GM12878 (cell line): ENCODE measurements at regions not wholly inside any gene's neighbourhood (a gene's known extent, or its start where the extent isn't known, plus 50 kb on each side); places are given as distances from the start of the nearest gene placed in this dataset.

Experiments used
- ATAC-seq: fragments of 200-7000 bp; cut with Tn5 transposase; 3 replicates; pipeline ENCODE4 v1.9.1; 2020; ENCODE audit warnings: mild to moderate bottlenecking, moderate library complexity
- BruUV-seq: library from RNA; stranded (reverse); fragments of 400-500 nt; replicated peaks from 2 replicates; lab custom pipeline; 2021; lab: Mats Ljungman, UMichigan
- CTCF ChIA-PET: fragments of 300-600 bp; sonication (Branson Sonifier 250); formaldehyde crosslinking; extraction: SDS; loops from one replicate; lab custom pipeline; 2021; ENCODE audit warnings: inconsistent platforms; lab: Yijun Ruan, JAX
- POLR2A ChIA-PET: fragments of 350-600 bp; formaldehyde crosslinking; extraction: SDS; loops from one replicate; lab custom pipeline; 2021; ENCODE audit warnings: inconsistent platforms; lab: Charles Lee
- RAD21 ChIA-PET: fragments of 300-600 bp; sonication (Branson Sonifier 250); formaldehyde crosslinking; loops from one replicate; lab custom pipeline; 2023; ENCODE audit warnings: antibody characterized with exemption; ENCODE audit not compliant: unreplicated experiment; lab: Charles Lee
- SMC1A ChIA-PET: fragments of 300-600 bp; sonication (Branson Sonifier 250); formaldehyde crosslinking; loops from one replicate; lab custom pipeline; 2023; ENCODE audit not compliant: unreplicated experiment, uncharacterized antibody; lab: Charles Lee
- DNase-seq: peaks from one replicate; pipeline ENCODE4 v3.0.0-alpha.2; 2011; ENCODE audit warnings: low read depth, low spot score
- FAIRE-seq: peaks from 3 replicates; lab custom pipeline; 2011; peaks lifted over from hg19 to GRCh38; lab: Jason Lieb, UNC
- H2AFZ ChIP-seq: 2 replicates; pipeline ENCODE4 v1.6.0; 2011; ENCODE audit warnings: low read depth, low read length, control low read depth; ENCODE audit not compliant: control insufficient read depth
- H3K27ac ChIP-seq: 2 replicates; pipeline ENCODE4 v1.5.1; 2011; ENCODE audit warnings: control low read depth; ENCODE audit not compliant: control insufficient read depth, insufficient read depth
- H3K27me3 ChIP-seq, 2 experiments: replicated peaks in 1 of 2; 2 replicates each; pipeline versions ENCODE4 v1.6.0 to v1.6.1; 2011; ENCODE audit warnings: low read length in 1 of 2; ENCODE audit not compliant: control insufficient read depth in 2 of 2, insufficient read depth in 2 of 2
- H3K36me3 ChIP-seq, 2 experiments: 2 replicates each; pipeline ENCODE4 v1.5.1; 2011; ENCODE audit warnings: low read length in 1 of 2; ENCODE audit not compliant: control insufficient read depth in 2 of 2, insufficient read depth in 2 of 2
- H3K4me1 ChIP-seq: 2 replicates; pipeline ENCODE4 v1.6.1; 2011; ENCODE audit warnings: mild to moderate bottlenecking, low read length, moderate library complexity, mixed read lengths; ENCODE audit not compliant: control insufficient read depth, insufficient read depth
- H3K4me2 ChIP-seq: 2 replicates; pipeline ENCODE4 v1.6.0; 2011; ENCODE audit warnings: control low read depth; ENCODE audit not compliant: control insufficient read depth, insufficient read depth
- H3K4me3 ChIP-seq: fragments of 200-600 bp; sonication (generic); 2 replicates; pipeline ENCODE4 v1.5.1; 2016
- H3K79me2 ChIP-seq: 2 replicates; pipeline ENCODE4 v1.6.0; 2011; ENCODE audit warnings: low read length; ENCODE audit not compliant: control insufficient read depth, insufficient read depth
- H3K9ac ChIP-seq: 2 replicates; pipeline ENCODE4 v1.8.0; 2011; ENCODE audit warnings: low read length, control low read depth, mixed read lengths; ENCODE audit not compliant: control insufficient read depth, insufficient read depth
- H3K9me3 ChIP-seq: replicated peaks from 3 replicates; pipeline ENCODE4 v1.5.1; 2011; ENCODE audit warnings: mild to moderate bottlenecking, low read length; ENCODE audit not compliant: control insufficient read depth, insufficient read depth
- H4K20me1 ChIP-seq: 2 replicates; pipeline ENCODE4 v1.6.0; 2011; ENCODE audit not compliant: control insufficient read depth, insufficient read depth
- CHD2 ChIP-seq: IDR thresholded peaks from 2 replicates; pipeline ENCODE4 v1.6.1; 2011; ENCODE audit warnings: low read depth, low read length, improper control_type of control experiment, borderline replicate concordance
- ESRRA ChIP-seq: IDR thresholded peaks from 2 replicates; pipeline ENCODE4 v1.6.1; 2012; ENCODE audit warnings: mild to moderate bottlenecking, low read length, improper control_type of control experiment
- HDGF ChIP-seq: fragments of 450-650 bp; IDR thresholded peaks from 2 replicates; pipeline ENCODE4 v1.6.1; 2016; ENCODE audit warnings: antibody characterized with exemption
- MTA3 ChIP-seq: IDR thresholded peaks from 2 replicates; pipeline ENCODE4 v1.6.1; 2012; ENCODE audit warnings: low read length, inconsistent platforms, borderline replicate concordance
- NBN ChIP-seq: fragments of 450-650 bp; IDR thresholded peaks from 2 replicates; pipeline ENCODE4 v1.6.1; 2016
- PAX5 ChIP-seq: IDR thresholded peaks from 2 replicates; pipeline ENCODE4 v1.6.1; 2011; ENCODE audit warnings: low read depth, low read length, borderline replicate concordance
- SKIL ChIP-seq: fragments of 450-650 bp; IDR thresholded peaks from 2 replicates; pipeline ENCODE4 v1.6.1; 2017; ENCODE audit warnings: mild to moderate bottlenecking, low read depth, inconsistent platforms; ENCODE audit not compliant: poor library complexity, severe bottlenecking
- WGBS: methylation state at CpG from one replicate; pipeline ENCODE4 v1.1.6; 2016; ENCODE audit warnings: low lambda C conversion rate; ENCODE audit not compliant: insufficient replicate concordance, insufficient coverage; ENCODE audit errors: missing lambda C conversion rate; 5-methylcytosine and 5-hydroxymethylcytosine counted together
- in situ Hi-C: fragments of 300-500 bp; cut with MboI; formaldehyde crosslinking; loops from 9 replicates; pipeline ENCODE4 v1.14.3; 2018; ENCODE audit warnings: mixed read lengths
- intact Hi-C: fragments of 100-400 bp; cut with micrococcal nuclease; formaldehyde crosslinking; loops from one replicate; pipeline ENCODE4 v1.14.2; 2022; ENCODE audit not compliant: unreplicated experiment
- TF ChIP-seq, protein P1 (sequence below): fragments of 450-650 bp; IDR thresholded peaks from 2 replicates; pipeline ENCODE4 v1.6.1; 2018; ENCODE audit warnings: borderline replicate concordance, mild to moderate bottlenecking; ENCODE audit not compliant: partially characterized antibody
- TF ChIP-seq, protein P2 (sequence below): fragments of 450-650 bp; IDR thresholded peaks from 2 replicates; pipeline ENCODE4 v1.6.1; 2018; ENCODE audit warnings: mild to moderate bottlenecking, low read depth, moderate library complexity; ENCODE audit not compliant: partially characterized antibody
- TF ChIP-seq, protein P3 (sequence below): IDR thresholded peaks from 2 replicates; pipeline ENCODE4 v1.6.1; 2012; ENCODE audit warnings: mild to moderate bottlenecking, low read depth, low read length

GRCh38 chr1:14426854-14427253 lies 171.6 kb upstream of the KAZN start (continued):
- TF ChIP-seq, protein P1, sequence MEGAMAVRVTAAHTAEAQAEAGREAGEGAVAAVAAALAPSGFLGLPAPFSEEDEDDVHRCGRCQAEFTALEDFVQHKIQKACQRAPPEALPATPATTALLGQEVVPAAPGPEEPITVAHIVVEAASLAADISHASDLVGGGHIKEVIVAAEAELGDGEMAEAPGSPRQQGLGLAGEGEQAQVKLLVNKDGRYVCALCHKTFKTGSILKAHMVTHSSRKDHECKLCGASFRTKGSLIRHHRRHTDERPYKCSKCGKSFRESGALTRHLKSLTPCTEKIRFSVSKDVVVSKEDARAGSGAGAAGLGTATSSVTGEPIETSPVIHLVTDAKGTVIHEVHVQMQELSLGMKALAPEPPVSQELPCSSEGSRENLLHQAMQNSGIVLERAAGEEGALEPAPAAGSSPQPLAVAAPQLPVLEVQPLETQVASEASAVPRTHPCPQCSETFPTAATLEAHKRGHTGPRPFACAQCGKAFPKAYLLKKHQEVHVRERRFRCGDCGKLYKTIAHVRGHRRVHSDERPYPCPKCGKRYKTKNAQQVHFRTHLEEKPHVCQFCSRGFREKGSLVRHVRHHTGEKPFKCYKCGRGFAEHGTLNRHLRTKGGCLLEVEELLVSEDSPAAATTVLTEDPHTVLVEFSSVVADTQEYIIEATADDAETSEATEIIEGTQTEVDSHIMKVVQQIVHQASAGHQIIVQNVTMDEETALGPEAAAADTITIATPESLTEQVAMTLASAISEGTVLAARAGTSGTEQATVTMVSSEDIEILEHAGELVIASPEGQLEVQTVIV = no peak
- TF ChIP-seq CHD2 = no peak
- TF ChIP-seq, protein P2, sequence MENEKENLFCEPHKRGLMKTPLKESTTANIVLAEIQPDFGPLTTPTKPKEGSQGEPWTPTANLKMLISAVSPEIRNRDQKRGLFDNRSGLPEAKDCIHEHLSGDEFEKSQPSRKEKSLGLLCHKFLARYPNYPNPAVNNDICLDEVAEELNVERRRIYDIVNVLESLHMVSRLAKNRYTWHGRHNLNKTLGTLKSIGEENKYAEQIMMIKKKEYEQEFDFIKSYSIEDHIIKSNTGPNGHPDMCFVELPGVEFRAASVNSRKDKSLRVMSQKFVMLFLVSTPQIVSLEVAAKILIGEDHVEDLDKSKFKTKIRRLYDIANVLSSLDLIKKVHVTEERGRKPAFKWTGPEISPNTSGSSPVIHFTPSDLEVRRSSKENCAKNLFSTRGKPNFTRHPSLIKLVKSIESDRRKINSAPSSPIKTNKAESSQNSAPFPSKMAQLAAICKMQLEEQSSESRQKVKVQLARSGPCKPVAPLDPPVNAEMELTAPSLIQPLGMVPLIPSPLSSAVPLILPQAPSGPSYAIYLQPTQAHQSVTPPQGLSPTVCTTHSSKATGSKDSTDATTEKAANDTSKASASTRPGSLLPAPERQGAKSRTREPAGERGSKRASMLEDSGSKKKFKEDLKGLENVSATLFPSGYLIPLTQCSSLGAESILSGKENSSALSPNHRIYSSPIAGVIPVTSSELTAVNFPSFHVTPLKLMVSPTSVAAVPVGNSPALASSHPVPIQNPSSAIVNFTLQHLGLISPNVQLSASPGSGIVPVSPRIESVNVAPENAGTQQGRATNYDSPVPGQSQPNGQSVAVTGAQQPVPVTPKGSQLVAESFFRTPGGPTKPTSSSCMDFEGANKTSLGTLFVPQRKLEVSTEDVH = no peak

DNA sequence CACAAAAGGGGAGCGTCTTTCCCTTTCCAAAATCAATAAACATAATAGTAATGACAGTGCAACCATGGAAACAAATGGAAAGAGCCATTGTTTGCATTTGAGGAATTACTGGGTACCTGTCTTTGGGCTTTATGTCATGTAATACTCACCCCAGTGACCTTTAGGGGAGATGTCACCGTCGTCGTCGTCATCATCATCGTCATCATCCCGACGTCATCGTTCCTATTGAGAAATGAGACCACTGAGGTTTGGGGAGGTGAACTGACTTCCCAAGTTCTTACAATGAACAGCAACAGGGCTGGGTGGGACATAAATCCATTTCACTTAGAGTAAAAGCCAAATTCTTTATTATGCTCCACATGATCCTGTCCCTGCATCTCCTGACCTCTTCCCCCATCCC lies 168.9 kb upstream of the KAZN start:
- 79% methylated on average over 9 of the region's 9 CpGs for WGBS
- intact Hi-C loops = no loop called here
- RAD21 ChIA-PET = no interaction called here
- POLR2A ChIA-PET = no interaction called here
- no peaks in the 10 kb centered on the region for H3K79me2 ChIP-seq
- H3K27me3 ChIP-seq = no peaks in the 10 kb centered on the region
- no peak overlapping the region for H3K27ac ChIP-seq
- no peak overlapping the region for H3K4me3 ChIP-seq
- H2AFZ ChIP-seq = no peak overlapping the region
- no peak for FAIRE-seq
- ATAC-seq = no peak
- H3K36me3 ChIP-seq = no peaks in the 10 kb centered on the region
- no peaks in the 10 kb centered on the region; the same call in 2 of the 3 replicates for H3K9me3 ChIP-seq
- H4K20me1 ChIP-seq = no peaks in the 10 kb centered on the region
- CTCF ChIA-PET = no interaction called here
- no TSS peak for BruUV-seq
- H3K4me2 ChIP-seq = no peak overlapping the region
- SMC1A ChIA-PET = no interaction called here
- H3K9ac ChIP-seq = no peak overlapping the region
- H3K4me1 ChIP-seq = no peaks in the 10 kb centered on the region
- DNase-seq = no peak
- in situ Hi-C loops = no loop called here
- no peak for TF ChIP-seq HDGF
- no peak for TF ChIP-seq ESRRA
- no peak for TF ChIP-seq NBN
- no peak for TF ChIP-seq MTA3
- TF ChIP-seq SKIL = no peak
- TF ChIP-seq, protein P3, sequence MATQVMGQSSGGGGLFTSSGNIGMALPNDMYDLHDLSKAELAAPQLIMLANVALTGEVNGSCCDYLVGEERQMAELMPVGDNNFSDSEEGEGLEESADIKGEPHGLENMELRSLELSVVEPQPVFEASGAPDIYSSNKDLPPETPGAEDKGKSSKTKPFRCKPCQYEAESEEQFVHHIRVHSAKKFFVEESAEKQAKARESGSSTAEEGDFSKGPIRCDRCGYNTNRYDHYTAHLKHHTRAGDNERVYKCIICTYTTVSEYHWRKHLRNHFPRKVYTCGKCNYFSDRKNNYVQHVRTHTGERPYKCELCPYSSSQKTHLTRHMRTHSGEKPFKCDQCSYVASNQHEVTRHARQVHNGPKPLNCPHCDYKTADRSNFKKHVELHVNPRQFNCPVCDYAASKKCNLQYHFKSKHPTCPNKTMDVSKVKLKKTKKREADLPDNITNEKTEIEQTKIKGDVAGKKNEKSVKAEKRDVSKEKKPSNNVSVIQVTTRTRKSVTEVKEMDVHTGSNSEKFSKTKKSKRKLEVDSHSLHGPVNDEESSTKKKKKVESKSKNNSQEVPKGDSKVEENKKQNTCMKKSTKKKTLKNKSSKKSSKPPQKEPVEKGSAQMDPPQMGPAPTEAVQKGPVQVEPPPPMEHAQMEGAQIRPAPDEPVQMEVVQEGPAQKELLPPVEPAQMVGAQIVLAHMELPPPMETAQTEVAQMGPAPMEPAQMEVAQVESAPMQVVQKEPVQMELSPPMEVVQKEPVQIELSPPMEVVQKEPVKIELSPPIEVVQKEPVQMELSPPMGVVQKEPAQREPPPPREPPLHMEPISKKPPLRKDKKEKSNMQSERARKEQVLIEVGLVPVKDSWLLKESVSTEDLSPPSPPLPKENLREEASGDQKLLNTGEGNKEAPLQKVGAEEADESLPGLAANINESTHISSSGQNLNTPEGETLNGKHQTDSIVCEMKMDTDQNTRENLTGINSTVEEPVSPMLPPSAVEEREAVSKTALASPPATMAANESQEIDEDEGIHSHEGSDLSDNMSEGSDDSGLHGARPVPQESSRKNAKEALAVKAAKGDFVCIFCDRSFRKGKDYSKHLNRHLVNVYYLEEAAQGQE = no peak
- TF ChIP-seq PAX5 = no peak
